HUES48 (cell line): ENCODE measurements at regions not wholly inside any gene's neighbourhood (a gene's known extent, or its start where the extent isn't known, plus 50 kb on each side); places are given as distances from the start of the nearest gene placed in this dataset.
"Not testable (repeated sequence)": the region's sequence is repeated elsewhere in the genome, so short reads cannot be mapped to it uniquely, and the experiment has no call there.

ENCODE experiments used
- H3K27ac ChIP-seq: one replicate; pipeline ENCODE4 v1.7.0; 2013; ENCODE audit warnings: low read depth, low read length, inconsistent platforms
- H3K27me3 ChIP-seq: 2 replicates; pipeline ENCODE4 v1.6.1; 2013; ENCODE audit warnings: mild to moderate bottlenecking, low read length; ENCODE audit not compliant: control insufficient read depth, insufficient read depth
- H3K36me3 ChIP-seq: 2 replicates; pipeline ENCODE4 v1.6.1; 2013; ENCODE audit warnings: low read length; ENCODE audit not compliant: control insufficient read depth, insufficient read depth
- H3K4me1 ChIP-seq: 2 replicates; pipeline ENCODE4 v1.6.1; 2013; ENCODE audit warnings: mild to moderate bottlenecking, low read length; ENCODE audit not compliant: control insufficient read depth, insufficient read depth
- H3K4me3 ChIP-seq: 2 replicates; pipeline ENCODE4 v1.5.1; 2013; ENCODE audit warnings: mild to moderate bottlenecking, low read depth, low read length
- H3K9ac ChIP-seq: 2 replicates; pipeline ENCODE4 v1.6.1; 2013; ENCODE audit warnings: mild to moderate bottlenecking, low read depth, low read length, moderate library complexity
- H3K9me3 ChIP-seq: 2 replicates; pipeline ENCODE4 v1.6.1; 2013; ENCODE audit warnings: low read length; ENCODE audit not compliant: control insufficient read depth, insufficient read depth

DNA sequence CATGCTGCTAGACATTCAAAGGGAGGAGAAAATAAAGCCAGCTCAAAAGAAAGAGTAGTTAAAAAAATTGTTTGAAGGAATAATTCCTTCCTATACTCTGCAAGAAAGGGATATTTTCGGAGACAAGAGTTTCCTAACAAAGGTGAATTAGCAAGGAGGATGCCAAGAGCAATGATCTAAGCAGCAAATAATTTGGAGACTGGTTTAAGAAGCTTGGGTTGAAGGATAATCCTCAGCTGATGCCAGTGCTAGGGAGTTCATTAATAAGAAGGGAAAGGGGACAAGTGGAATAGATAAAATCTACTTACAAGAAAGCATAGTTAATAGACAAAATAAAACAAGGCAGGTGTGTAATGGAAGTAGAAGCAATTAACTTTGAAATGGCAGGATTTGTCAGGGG lies 372.3 kb downstream of the NDFIP2 start:
- Histone ChIP-seq H3K9ac (no peak overlapping the region), H3K9me3 (no peaks in the 10 kb centered on the region), H3K27ac (no peak overlapping the region), H3K27me3 (no peaks in the 10 kb centered on the region), H3K4me3 (no peak overlapping the region), H3K36me3 (no peaks in the 10 kb centered on the region), H3K4me1 (peaks cover under 1% of the 10 kb centered on the region; the same call in 1 of the 2 replicates)

DNA sequence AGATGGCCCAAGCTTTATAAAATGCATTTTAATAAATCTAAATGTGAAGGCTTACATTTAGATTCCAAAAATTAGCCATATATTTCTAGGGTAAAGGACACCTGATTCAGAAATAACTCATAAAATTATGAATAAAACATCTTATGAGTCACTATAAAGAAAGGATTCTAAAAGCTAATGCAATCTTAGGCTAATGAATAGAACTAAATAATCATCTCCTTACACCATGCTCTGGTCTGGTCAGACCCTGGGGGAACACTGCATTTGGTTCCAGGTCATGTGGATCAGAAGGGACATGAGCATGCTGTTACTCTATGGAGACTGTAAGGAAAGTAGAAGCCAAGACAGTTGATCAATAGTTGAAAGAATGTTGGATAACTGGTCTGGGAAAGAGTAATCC lies 370.4 kb downstream of the NDFIP2 start:
- no peak overlapping the region for H3K4me3 ChIP-seq
- no peak overlapping the region for H3K27ac ChIP-seq
- H3K4me1 ChIP-seq, result peaks cover 7% of the 10 kb centered on the region
- H3K27me3 ChIP-seq, result no peaks in the 10 kb centered on the region
- H3K36me3 ChIP-seq, result no peaks in the 10 kb centered on the region
- H3K9me3 ChIP-seq, result no peaks in the 10 kb centered on the region
- H3K9ac ChIP-seq, result no peak overlapping the region

- no peaks in the 10 kb centered on the region for H3K36me3 ChIP-seq
- H3K4me1 ChIP-seq, result peaks cover 7% of the 10 kb centered on the region
- H3K27ac ChIP-seq, result no peak overlapping the region
- H3K9me3 ChIP-seq, result no peaks in the 10 kb centered on the region
- no peaks in the 10 kb centered on the region for H3K27me3 ChIP-seq
- no peak overlapping the region for H3K4me3 ChIP-seq
- no peak overlapping the region for H3K9ac ChIP-seq
These were observed 367.1 kb downstream of the NDFIP2 start for GRCh38 chr13:79847882-79848592.

GRCh38 chr13:79846386-79846785 lies 365.4 kb downstream of the NDFIP2 start:
- Histone ChIP-seq H3K9me3 (no peaks in the 10 kb centered on the region), H3K4me1 (peaks cover 7% of the 10 kb centered on the region), H3K27me3 (no peaks in the 10 kb centered on the region), H3K36me3 (no peaks in the 10 kb centered on the region), H3K9ac (no peak overlapping the region), H3K27ac (no peak overlapping the region), H3K4me3 (no peak overlapping the region)

GRCh38 chr13:79837741-79838450 lies 356.9 kb downstream of the NDFIP2 start:
- H3K27me3 ChIP-seq, result no peaks in the 10 kb centered on the region
- H3K36me3 ChIP-seq, result no peaks in the 10 kb centered on the region
- peak overlapping the region; percentile 66 for H3K27ac ChIP-seq
- no peaks in the 10 kb centered on the region for H3K4me1 ChIP-seq
- peaks cover 11% of the 10 kb centered on the region for H3K9me3 ChIP-seq
- H3K9ac ChIP-seq, result no peak overlapping the region
- no peak overlapping the region for H3K4me3 ChIP-seq

DNA sequence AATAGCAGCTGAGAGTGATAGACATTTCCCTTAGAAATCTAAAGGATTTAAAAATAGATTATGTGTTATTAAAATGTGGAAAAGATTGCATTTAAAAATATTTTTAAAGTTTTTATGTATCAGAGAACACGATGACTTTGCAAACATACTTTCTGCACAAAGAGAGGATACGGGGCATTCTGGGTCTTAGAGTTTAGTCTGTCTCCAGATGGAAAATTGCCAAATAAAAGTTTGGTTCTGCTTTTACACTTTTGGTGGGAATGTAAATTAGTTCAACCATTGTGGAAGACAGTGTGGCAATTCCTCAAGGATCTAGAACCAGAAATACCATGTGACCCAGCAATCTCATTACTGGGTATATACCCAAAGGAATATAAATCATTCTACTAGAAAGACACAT lies 355.2 kb downstream of the NDFIP2 start:
- H3K27me3 ChIP-seq, H3K36me3 ChIP-seq, H3K4me1 ChIP-seq, H3K9ac ChIP-seq, H3K27ac ChIP-seq, H3K4me3 ChIP-seq: not testable (repeated sequence)
- peaks cover 11% of the 10 kb centered on the region for H3K9me3 ChIP-seq

- Histone ChIP-seq H3K4me1 (no peaks in the 10 kb centered on the region), H3K4me3 (no peak overlapping the region), H3K9ac (no peak overlapping the region), H3K27me3 (no peaks in the 10 kb centered on the region), H3K27ac (no peak overlapping the region), H3K9me3 (peaks cover 11% of the 10 kb centered on the region), H3K36me3 (no peaks in the 10 kb centered on the region)
These were observed 353.9 kb downstream of the NDFIP2 start for GRCh38 chr13:79834876-79835275.

GRCh38 chr13:79833991-79834390 lies 353.0 kb downstream of the NDFIP2 start:
- Histone ChIP-seq H3K4me1 (no peaks in the 10 kb centered on the region), H3K9me3 (peaks cover 5% of the 10 kb centered on the region), H3K4me3 (no peak overlapping the region), H3K36me3 (no peaks in the 10 kb centered on the region), H3K27me3 (no peaks in the 10 kb centered on the region), H3K9ac (no peak overlapping the region), H3K27ac (no peak overlapping the region)

- Histone ChIP-seq H3K4me1 (no peaks in the 10 kb centered on the region), H3K4me3 (no peak overlapping the region), H3K36me3 (no peaks in the 10 kb centered on the region), H3K9ac (no peak overlapping the region), H3K9me3 (no peaks in the 10 kb centered on the region), H3K27ac (no peak overlapping the region), H3K27me3 (no peaks in the 10 kb centered on the region)
These were observed 350.6 kb downstream of the NDFIP2 start for GRCh38 chr13:79831556-79831955.

GRCh38 chr13:79830945-79831344 lies 350.0 kb downstream of the NDFIP2 start:
- no peaks in the 10 kb centered on the region for H3K4me1 ChIP-seq
- H3K36me3 ChIP-seq, result no peaks in the 10 kb centered on the region

DNA sequence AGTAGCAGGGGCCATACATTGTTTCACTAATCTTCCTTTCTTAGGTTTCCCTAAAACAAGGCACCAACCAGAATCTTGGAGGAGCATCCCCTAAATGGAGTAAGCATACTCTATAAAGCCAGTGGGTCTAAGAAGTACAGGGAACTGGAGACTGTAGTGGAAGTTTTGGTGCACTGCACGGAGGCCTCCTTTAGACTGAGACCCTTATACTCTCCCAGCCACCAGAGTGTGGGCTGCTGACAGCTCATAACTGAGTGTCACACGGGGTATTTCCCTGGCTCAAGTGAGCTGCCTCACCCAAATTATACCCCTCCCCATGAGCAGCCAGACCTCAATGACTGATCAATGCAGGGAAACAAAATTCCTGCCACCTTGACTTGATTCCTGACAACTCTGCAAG lies 349.5 kb downstream of the NDFIP2 start:
- Histone ChIP-seq H3K9ac (no peak overlapping the region), H3K36me3 (no peaks in the 10 kb centered on the region), H3K4me3 (no peak overlapping the region), H3K27ac (no peak overlapping the region), H3K9me3 (no peaks in the 10 kb centered on the region), H3K27me3 (no peaks in the 10 kb centered on the region), H3K4me1 (no peaks in the 10 kb centered on the region)

More at GRCh38 chr13:79830945-79831344, 350.0 kb downstream of the NDFIP2 start:
- Histone ChIP-seq H3K9me3 (no peaks in the 10 kb centered on the region), H3K27ac (no peak overlapping the region), H3K9ac (no peak overlapping the region), H3K27me3 (no peaks in the 10 kb centered on the region), H3K4me3 (no peak overlapping the region)
